HL-60 (cell line): ENCODE measurements at regions not wholly inside any gene's neighbourhood (a gene's known extent, or its start where the extent isn't known, plus 50 kb on each side); places are given as distances from the start of the nearest gene placed in this dataset.

Experiments
- GABPA ChIP-seq: IDR thresholded peaks from 2 replicates; pipeline ENCODE4 v1.6.1; 2012; ENCODE audit warnings: low read depth
- POLR2AphosphoS5 ChIP-seq: IDR thresholded peaks from 2 replicates; pipeline ENCODE4 v1.6.1; 2012; ENCODE audit warnings: low read depth
- SPI1 ChIP-seq: IDR thresholded peaks from 2 replicates; pipeline ENCODE4 v1.6.1; 2012; ENCODE audit warnings: low read depth, mild to moderate bottlenecking, borderline replicate concordance
- TF ChIP-seq, protein P1 (sequence below): IDR thresholded peaks from one replicate; pipeline ENCODE4 v1.5.1; 2011; ENCODE audit warnings: low read length, control low read depth, inconsistent platforms; ENCODE audit not compliant: insufficient read depth
- TF ChIP-seq, protein P2 (sequence below): IDR thresholded peaks from 2 replicates; pipeline ENCODE4 v1.6.1; 2012; ENCODE audit warnings: low read depth; ENCODE audit not compliant: insufficient replicate concordance

DNA sequence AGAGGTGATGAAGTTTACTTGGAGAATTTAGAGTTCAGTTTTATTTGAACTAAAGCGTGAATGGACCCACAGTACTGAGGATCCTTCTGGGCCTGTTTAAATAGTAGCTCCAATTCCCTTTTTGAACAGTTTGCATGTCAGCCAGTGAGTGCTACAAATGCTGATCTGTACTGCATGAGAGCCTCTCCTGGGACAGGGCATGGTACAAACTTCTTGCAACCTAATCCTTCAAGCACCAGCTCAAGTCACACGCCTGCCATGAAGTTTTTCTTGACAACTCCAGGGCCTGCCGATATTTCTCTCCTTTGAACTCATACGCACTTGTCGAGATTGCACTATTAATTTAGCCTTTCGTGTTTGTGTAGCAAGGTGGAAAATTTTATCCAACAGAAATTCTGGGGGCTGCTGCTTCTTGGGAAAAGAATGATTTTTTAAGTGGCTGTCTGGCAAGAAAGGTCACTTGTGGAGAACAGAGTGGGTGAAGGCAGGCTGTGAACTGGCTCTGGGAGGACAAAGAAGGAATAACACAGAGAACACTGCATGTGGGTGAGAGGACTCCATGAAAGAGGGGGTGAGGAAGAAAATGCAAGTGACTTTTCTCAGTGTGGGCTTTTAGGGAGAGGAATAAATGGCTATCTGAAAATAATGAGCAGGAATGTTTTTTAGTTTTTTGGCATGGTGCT, 192.5 kb downstream of the NDFIP2 start:
- TF ChIP-seq POLR2AphosphoS5: no peak
- TF ChIP-seq, protein P1, sequence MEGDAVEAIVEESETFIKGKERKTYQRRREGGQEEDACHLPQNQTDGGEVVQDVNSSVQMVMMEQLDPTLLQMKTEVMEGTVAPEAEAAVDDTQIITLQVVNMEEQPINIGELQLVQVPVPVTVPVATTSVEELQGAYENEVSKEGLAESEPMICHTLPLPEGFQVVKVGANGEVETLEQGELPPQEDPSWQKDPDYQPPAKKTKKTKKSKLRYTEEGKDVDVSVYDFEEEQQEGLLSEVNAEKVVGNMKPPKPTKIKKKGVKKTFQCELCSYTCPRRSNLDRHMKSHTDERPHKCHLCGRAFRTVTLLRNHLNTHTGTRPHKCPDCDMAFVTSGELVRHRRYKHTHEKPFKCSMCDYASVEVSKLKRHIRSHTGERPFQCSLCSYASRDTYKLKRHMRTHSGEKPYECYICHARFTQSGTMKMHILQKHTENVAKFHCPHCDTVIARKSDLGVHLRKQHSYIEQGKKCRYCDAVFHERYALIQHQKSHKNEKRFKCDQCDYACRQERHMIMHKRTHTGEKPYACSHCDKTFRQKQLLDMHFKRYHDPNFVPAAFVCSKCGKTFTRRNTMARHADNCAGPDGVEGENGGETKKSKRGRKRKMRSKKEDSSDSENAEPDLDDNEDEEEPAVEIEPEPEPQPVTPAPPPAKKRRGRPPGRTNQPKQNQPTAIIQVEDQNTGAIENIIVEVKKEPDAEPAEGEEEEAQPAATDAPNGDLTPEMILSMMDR: no peak
- TF ChIP-seq, protein P2, sequence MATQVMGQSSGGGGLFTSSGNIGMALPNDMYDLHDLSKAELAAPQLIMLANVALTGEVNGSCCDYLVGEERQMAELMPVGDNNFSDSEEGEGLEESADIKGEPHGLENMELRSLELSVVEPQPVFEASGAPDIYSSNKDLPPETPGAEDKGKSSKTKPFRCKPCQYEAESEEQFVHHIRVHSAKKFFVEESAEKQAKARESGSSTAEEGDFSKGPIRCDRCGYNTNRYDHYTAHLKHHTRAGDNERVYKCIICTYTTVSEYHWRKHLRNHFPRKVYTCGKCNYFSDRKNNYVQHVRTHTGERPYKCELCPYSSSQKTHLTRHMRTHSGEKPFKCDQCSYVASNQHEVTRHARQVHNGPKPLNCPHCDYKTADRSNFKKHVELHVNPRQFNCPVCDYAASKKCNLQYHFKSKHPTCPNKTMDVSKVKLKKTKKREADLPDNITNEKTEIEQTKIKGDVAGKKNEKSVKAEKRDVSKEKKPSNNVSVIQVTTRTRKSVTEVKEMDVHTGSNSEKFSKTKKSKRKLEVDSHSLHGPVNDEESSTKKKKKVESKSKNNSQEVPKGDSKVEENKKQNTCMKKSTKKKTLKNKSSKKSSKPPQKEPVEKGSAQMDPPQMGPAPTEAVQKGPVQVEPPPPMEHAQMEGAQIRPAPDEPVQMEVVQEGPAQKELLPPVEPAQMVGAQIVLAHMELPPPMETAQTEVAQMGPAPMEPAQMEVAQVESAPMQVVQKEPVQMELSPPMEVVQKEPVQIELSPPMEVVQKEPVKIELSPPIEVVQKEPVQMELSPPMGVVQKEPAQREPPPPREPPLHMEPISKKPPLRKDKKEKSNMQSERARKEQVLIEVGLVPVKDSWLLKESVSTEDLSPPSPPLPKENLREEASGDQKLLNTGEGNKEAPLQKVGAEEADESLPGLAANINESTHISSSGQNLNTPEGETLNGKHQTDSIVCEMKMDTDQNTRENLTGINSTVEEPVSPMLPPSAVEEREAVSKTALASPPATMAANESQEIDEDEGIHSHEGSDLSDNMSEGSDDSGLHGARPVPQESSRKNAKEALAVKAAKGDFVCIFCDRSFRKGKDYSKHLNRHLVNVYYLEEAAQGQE: no peak
- no peak for TF ChIP-seq GABPA
- no peak for TF ChIP-seq SPI1
